HCT116 (cell line): ENCODE measurements at regions not wholly inside any gene's neighbourhood (a gene's known extent, or its start where the extent isn't known, plus 50 kb on each side); places are given as distances from the start of the nearest gene placed in this dataset.

Experiments
- ATAC-seq: fragments of 200-7000 bp; cut with Tn5 transposase; 2 replicates; pipeline ENCODE4 v1.9.1; 2020; ENCODE audit warnings: mild to moderate bottlenecking, moderate library complexity
- BruUV-seq: library from RNA; stranded (reverse); fragments of 400-500 nt; replicated peaks from 2 replicates; lab custom pipeline; 2021; lab: Mats Ljungman, UMichigan
- CTCF ChIA-PET: fragments of 300-600 bp; sonication (Branson Sonifier 250); formaldehyde crosslinking; loops from one replicate; lab custom pipeline; 2021; ENCODE audit warnings: antibody characterized with exemption; lab: Charles Lee
- POLR2A ChIA-PET: fragments of 300-600, 350-600 bp; sonication (Branson Sonifier 250); formaldehyde crosslinking; loops from one replicate; lab custom pipeline; 2021; ENCODE audit warnings: antibody characterized with exemption; lab: Charles Lee
- RAD21 ChIA-PET, 2 experiments: fragments of 300-600 bp; sonication (Branson Sonifier 250); formaldehyde crosslinking; loops; one replicate each; lab custom pipeline; 2023; ENCODE audit warnings: low total read pairs in 2 of 2; ENCODE audit not compliant: uncharacterized antibody in 2 of 2, unreplicated experiment in 2 of 2, low non-redundant PET in 1 of 2; lab: Charles Lee
- DNase-seq: peaks from one replicate; pipeline ENCODE4 v3.0.0-alpha.2; 2010; ENCODE audit warnings: low read depth, low spot score
- H2AFZ ChIP-seq: fragments of 200-600 bp; shearing (Covaris generic), sonication (generic); 2 replicates; pipeline ENCODE4 v1.6.1; 2017; ENCODE audit warnings: low read depth, mixed run types, mixed read lengths, antibody characterized with exemption, low read length; ENCODE audit not compliant: poor library complexity, severe bottlenecking
- H3K27ac ChIP-seq: 2 replicates; pipeline ENCODE4 v1.5.1; 2012; ENCODE audit warnings: low read depth, low read length
- H3K27me3 ChIP-seq: fragments of 200-600 bp; sonication (generic); 2 replicates; pipeline ENCODE4 v1.6.1; 2016; ENCODE audit warnings: mixed run types, low read length, mixed read lengths; ENCODE audit not compliant: insufficient read depth
- H3K36me3 ChIP-seq, 2 experiments: fragments of 200-500 bp in 1 of 2; fragments of 200-600 bp in 1 of 2; sonication (Bioruptor generic) in 1 of 2; sonication (generic) in 1 of 2; 2 replicates each; pipeline versions ENCODE4 v1.5.1 to v1.6.1; 2014 to 2016; ENCODE audit warnings: low read length in 2 of 2, inconsistent platforms in 1 of 2, mixed read lengths in 1 of 2, mixed run types in 1 of 2; ENCODE audit not compliant: insufficient read depth in 2 of 2, control insufficient read depth in 1 of 2
- H3K4me1 ChIP-seq, 2 experiments: fragments of 200-600 bp in 1 of 2; sonication (generic) in 1 of 2; 2 replicates each; pipeline versions ENCODE4 v1.5.1 to v1.6.1; 2012 to 2017; ENCODE audit warnings: low read length in 2 of 2, inconsistent platforms in 1 of 2, mild to moderate bottlenecking in 1 of 2, mixed read lengths in 1 of 2, mixed run types in 1 of 2, moderate library complexity in 1 of 2; ENCODE audit not compliant: insufficient read depth in 2 of 2, control insufficient read depth in 1 of 2
- H3K4me2 ChIP-seq: fragments of 200-600 bp; sonication (generic); 2 replicates; pipeline ENCODE4 v1.6.1; 2017; ENCODE audit warnings: mixed run types, low read length, mixed read lengths
- H3K4me3 ChIP-seq, 2 experiments: fragments of 200-600 bp in 1 of 2; sonication (generic) in 1 of 2; replicated peaks in 1 of 2; 2 replicates each; pipeline ENCODE4 v1.5.1; 2011 to 2016; ENCODE audit warnings: low read length in 2 of 2, control low read depth in 1 of 2, low read depth in 1 of 2, mild to moderate bottlenecking in 1 of 2, mixed read lengths in 1 of 2, mixed run types in 1 of 2
- H3K79me2 ChIP-seq: fragments of 200-600 bp; sonication (generic); 2 replicates; pipeline ENCODE4 v1.6.1; 2017; ENCODE audit warnings: mild to moderate bottlenecking, mixed run types, low read length, moderate library complexity, mixed read lengths; ENCODE audit not compliant: insufficient read depth
- H3K9ac ChIP-seq: fragments of 200-600 bp; sonication (generic); 2 replicates; pipeline ENCODE4 v1.6.1; 2016; ENCODE audit warnings: low read length, mixed read lengths
- H3K9me2 ChIP-seq: fragments of 200-600 bp; sonication (generic), shearing (Covaris generic); 2 replicates; pipeline ENCODE4 v1.6.1; 2017; ENCODE audit warnings: mixed run types, mild to moderate bottlenecking, moderate library complexity; ENCODE audit not compliant: insufficient read depth
- H3K9me3 ChIP-seq, 2 experiments: fragments of 200-500 bp in 1 of 2; fragments of 200-600 bp in 1 of 2; sonication (Bioruptor generic) in 1 of 2; sonication (generic) in 1 of 2; 2 replicates each; pipeline ENCODE4 v1.6.1; 2014 to 2017; ENCODE audit warnings: low read length in 2 of 2, mixed read lengths in 2 of 2, inconsistent platforms in 1 of 2, low read depth in 1 of 2, mild to moderate bottlenecking in 1 of 2, mixed run types in 1 of 2, moderate library complexity in 1 of 2; ENCODE audit not compliant: control insufficient read depth in 1 of 2, insufficient read depth in 1 of 2
- H4K20me1 ChIP-seq: fragments of 200-600 bp; sonication (generic), shearing (Covaris generic); 2 replicates; pipeline ENCODE4 v1.6.1; 2017; ENCODE audit warnings: mixed run types, mild to moderate bottlenecking, moderate library complexity; ENCODE audit not compliant: insufficient read depth
- CBX3 ChIP-seq: IDR thresholded peaks from 2 replicates; pipeline ENCODE4 v1.6.1; 2012; ENCODE audit warnings: low read depth
- CEBPB ChIP-seq: IDR thresholded peaks from 2 replicates; pipeline ENCODE4 v1.6.1; 2012; ENCODE audit warnings: low read depth
- EGR1 ChIP-seq: IDR thresholded peaks from 2 replicates; pipeline ENCODE4 v1.6.1; 2012; ENCODE audit warnings: low read depth
- EZH2 ChIP-seq: fragments of 200-600 bp; sonication (generic); IDR thresholded peaks from 2 replicates; pipeline ENCODE4 v1.6.1; 2017; ENCODE audit warnings: antibody characterized with exemption, mixed run types
- EZH2phosphoT487 ChIP-seq: fragments of 200-600 bp; IDR thresholded peaks from 2 replicates; pipeline ENCODE4 v1.6.1; 2018; ENCODE audit warnings: antibody characterized with exemption, borderline replicate concordance
- FOSL1 ChIP-seq: IDR thresholded peaks from 2 replicates; pipeline ENCODE4 v1.6.1; 2012; ENCODE audit warnings: low read depth
- POLR2A ChIP-seq: IDR thresholded peaks from 2 replicates; pipeline ENCODE4 v1.7.0; 2011; ENCODE audit warnings: borderline replicate concordance; ENCODE audit not compliant: insufficient read depth, insufficient read length; ENCODE audit errors: extremely low read depth
- POLR2AphosphoS5 ChIP-seq: IDR thresholded peaks from 2 replicates; pipeline ENCODE4 v1.6.1; 2011; ENCODE audit warnings: mild to moderate bottlenecking, low read depth, low read length, moderate library complexity
- RAD21 ChIP-seq: IDR thresholded peaks from 2 replicates; pipeline ENCODE4 v1.6.1; 2012; ENCODE audit warnings: low read depth, mild to moderate bottlenecking
- SP1 ChIP-seq: IDR thresholded peaks from 2 replicates; pipeline ENCODE4 v1.6.1; 2012; ENCODE audit warnings: low read depth
- TCF7L2 ChIP-seq: IDR thresholded peaks from 2 replicates; pipeline ENCODE4 v1.7.0; 2011; ENCODE audit warnings: borderline replicate concordance, inconsistent platforms; ENCODE audit not compliant: insufficient read depth, insufficient read length; ENCODE audit errors: extremely low read depth
- YY1 ChIP-seq: IDR thresholded peaks from 2 replicates; pipeline ENCODE4 v1.6.1; 2011; ENCODE audit warnings: low read length, low read depth, moderate library complexity, mild to moderate bottlenecking; ENCODE audit not compliant: insufficient replicate concordance; ENCODE audit errors: extremely low read depth
- ZFX ChIP-seq: fragments of 450-650 bp; IDR thresholded peaks from 2 replicates; pipeline ENCODE4 v1.6.1; 2017
- intact Hi-C: fragments of 100-400 bp; cut with micrococcal nuclease; formaldehyde crosslinking; loops from 2 replicates; pipeline ENCODE4 v1.10.0; 2022
- TF ChIP-seq, protein P1 (sequence below): IDR thresholded peaks from 2 replicates; pipeline ENCODE4 v1.6.1; 2012; ENCODE audit warnings: low read depth
- TF ChIP-seq, protein P2 (sequence below): IDR thresholded peaks from 2 replicates; pipeline ENCODE4 v1.6.1; 2012
- TF ChIP-seq, protein P3 (sequence below), 3 experiments: fragments of 200-600 bp in 1 of 3; sonication (generic) in 1 of 3; IDR thresholded peaks in 2 of 3; conservative IDR thresholded peaks in 1 of 3; 2 replicates each; pipeline ENCODE4 v1.5.1; 2012 to 2017; ENCODE audit warnings: low read depth in 2 of 3, low read length in 2 of 3, antibody characterized with exemption in 1 of 3, borderline replicate concordance in 1 of 3, control low read depth in 1 of 3, mild to moderate bottlenecking in 1 of 3, mixed read lengths in 1 of 3, mixed run types in 1 of 3, moderate library complexity in 1 of 3; ENCODE audit not compliant: insufficient read depth in 1 of 3

DNA sequence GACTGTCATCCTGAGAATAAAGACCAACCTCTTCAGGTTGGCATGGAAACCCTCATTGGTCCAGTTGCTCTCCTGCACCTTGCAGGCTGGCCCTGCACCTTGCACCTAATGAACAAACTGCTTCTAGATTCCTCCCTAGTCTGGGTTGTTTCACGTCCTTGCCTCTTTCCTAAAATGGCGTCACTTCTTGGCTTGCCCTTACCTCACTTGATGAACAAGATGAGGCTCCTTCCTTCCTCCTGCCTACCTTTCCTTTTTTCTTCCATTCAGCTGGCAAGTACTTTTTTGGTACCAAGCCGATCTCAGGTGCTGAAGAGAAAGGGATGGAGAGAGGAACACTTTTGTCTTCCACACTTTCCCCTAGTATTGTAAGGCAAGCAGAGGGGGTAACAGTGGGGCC lies 74.5 kb downstream of the MYCN start:
- Histone ChIP-seq H2AFZ (no peak overlapping the region), H3K4me1 (peaks cover 0 to 2% of the 10 kb centered on the region in 2 experiments; a peak in 1 of 4 replicates), H3K36me3 (no peaks in the 10 kb centered on the region), H3K79me2 (no peaks in the 10 kb centered on the region), H3K9me3 (no peaks in the 10 kb centered on the region)
- TF ChIP-seq EZH2phosphoT487 (no peak), EZH2 (no peak), POLR2A (no peak), POLR2AphosphoS5 (no peak), CBX3 (no peak), YY1 (no peak), TCF7L2 (no peak), FOSL1 (no peak), SP1 (no peak), CEBPB (no peak), RAD21 (no peak), EGR1 (no peak), ZFX (no peak)
- TF ChIP-seq, protein P1, sequence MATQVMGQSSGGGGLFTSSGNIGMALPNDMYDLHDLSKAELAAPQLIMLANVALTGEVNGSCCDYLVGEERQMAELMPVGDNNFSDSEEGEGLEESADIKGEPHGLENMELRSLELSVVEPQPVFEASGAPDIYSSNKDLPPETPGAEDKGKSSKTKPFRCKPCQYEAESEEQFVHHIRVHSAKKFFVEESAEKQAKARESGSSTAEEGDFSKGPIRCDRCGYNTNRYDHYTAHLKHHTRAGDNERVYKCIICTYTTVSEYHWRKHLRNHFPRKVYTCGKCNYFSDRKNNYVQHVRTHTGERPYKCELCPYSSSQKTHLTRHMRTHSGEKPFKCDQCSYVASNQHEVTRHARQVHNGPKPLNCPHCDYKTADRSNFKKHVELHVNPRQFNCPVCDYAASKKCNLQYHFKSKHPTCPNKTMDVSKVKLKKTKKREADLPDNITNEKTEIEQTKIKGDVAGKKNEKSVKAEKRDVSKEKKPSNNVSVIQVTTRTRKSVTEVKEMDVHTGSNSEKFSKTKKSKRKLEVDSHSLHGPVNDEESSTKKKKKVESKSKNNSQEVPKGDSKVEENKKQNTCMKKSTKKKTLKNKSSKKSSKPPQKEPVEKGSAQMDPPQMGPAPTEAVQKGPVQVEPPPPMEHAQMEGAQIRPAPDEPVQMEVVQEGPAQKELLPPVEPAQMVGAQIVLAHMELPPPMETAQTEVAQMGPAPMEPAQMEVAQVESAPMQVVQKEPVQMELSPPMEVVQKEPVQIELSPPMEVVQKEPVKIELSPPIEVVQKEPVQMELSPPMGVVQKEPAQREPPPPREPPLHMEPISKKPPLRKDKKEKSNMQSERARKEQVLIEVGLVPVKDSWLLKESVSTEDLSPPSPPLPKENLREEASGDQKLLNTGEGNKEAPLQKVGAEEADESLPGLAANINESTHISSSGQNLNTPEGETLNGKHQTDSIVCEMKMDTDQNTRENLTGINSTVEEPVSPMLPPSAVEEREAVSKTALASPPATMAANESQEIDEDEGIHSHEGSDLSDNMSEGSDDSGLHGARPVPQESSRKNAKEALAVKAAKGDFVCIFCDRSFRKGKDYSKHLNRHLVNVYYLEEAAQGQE, result no peak
- TF ChIP-seq, protein P2, sequence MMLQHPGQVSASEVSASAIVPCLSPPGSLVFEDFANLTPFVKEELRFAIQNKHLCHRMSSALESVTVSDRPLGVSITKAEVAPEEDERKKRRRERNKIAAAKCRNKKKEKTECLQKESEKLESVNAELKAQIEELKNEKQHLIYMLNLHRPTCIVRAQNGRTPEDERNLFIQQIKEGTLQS, result no peak
- TF ChIP-seq, protein P3, sequence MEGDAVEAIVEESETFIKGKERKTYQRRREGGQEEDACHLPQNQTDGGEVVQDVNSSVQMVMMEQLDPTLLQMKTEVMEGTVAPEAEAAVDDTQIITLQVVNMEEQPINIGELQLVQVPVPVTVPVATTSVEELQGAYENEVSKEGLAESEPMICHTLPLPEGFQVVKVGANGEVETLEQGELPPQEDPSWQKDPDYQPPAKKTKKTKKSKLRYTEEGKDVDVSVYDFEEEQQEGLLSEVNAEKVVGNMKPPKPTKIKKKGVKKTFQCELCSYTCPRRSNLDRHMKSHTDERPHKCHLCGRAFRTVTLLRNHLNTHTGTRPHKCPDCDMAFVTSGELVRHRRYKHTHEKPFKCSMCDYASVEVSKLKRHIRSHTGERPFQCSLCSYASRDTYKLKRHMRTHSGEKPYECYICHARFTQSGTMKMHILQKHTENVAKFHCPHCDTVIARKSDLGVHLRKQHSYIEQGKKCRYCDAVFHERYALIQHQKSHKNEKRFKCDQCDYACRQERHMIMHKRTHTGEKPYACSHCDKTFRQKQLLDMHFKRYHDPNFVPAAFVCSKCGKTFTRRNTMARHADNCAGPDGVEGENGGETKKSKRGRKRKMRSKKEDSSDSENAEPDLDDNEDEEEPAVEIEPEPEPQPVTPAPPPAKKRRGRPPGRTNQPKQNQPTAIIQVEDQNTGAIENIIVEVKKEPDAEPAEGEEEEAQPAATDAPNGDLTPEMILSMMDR (IDR thresholded peaks at IDR 0.05 in 2 of 3, conservative IDR thresholded peaks at IDR 0.05 in 1 of 3; ENCODE audit: borderline replicate concordance in 1 of 3, insufficient read depth in 1 of 3, low read depth in 2 of 3, low read length in 2 of 3), result no peak
- TF ChIP-seq, all 23 proteins: peak for 0
- Histone ChIP-seq H3K4me3 (no peak overlapping the region), H4K20me1 (no peaks in the 10 kb centered on the region), H3K9ac (no peak overlapping the region), H3K9me2 (no peaks in the 10 kb centered on the region), H3K4me2 (no peak overlapping the region), H3K27ac (no peak overlapping the region), H3K27me3 (peaks cover 29% of the 10 kb centered on the region)
- DNase-seq (no peak), ATAC-seq (no peak)
- ChIA-PET RAD21 (no interaction called here), CTCF (no interaction called here), POLR2A (no interaction called here)
- intact Hi-C loops, result no loop called here
- BruUV-seq, result no TSS peak
